CD4-positive, CD25-positive, alpha-beta regulatory T cell (primary cell): ENCODE measurements at regions not wholly inside any gene's neighbourhood (a gene's known extent, or its start where the extent isn't known, plus 50 kb on each side); places are given as distances from the start of the nearest gene placed in this dataset.

Experiments used
- ATAC-seq, 2 donors: fragments of 150-1000 bp; cut with Tn5 transposase; one replicate each; pipeline ENCODE4 v1.10.0; 2021; ENCODE audit warnings: low read depth in 2 of 2, moderate number of reproducible peaks in 2 of 2, moderate library complexity in 1 of 2
- DNase-seq, 3 donors: peaks; one replicate each; pipeline versions ENCODE4 v3.0.0 to v3.0.0-alpha.2; 2012 to 2022; ENCODE audit warnings: mixed read lengths in 1 of 3
- H3K27ac ChIP-seq: one replicate; pipeline ENCODE4 v1.7.0; 2013; ENCODE audit warnings: mild to moderate bottlenecking, low read length; ENCODE audit not compliant: insufficient read depth, poor library complexity, severe bottlenecking
- H3K27me3 ChIP-seq: one replicate; pipeline ENCODE4 v1.7.0; 2013; ENCODE audit warnings: low read length; ENCODE audit not compliant: control insufficient read depth, insufficient read depth
- H3K36me3 ChIP-seq: one replicate; pipeline ENCODE4 v1.7.0; 2013; ENCODE audit warnings: mild to moderate bottlenecking, low read length, moderate library complexity; ENCODE audit not compliant: control insufficient read depth, insufficient read depth
- H3K4me1 ChIP-seq: 2 replicates; pipeline ENCODE4 v1.7.0; 2013; ENCODE audit warnings: mild to moderate bottlenecking, low read length; ENCODE audit not compliant: insufficient read depth, control insufficient read depth, poor library complexity, severe bottlenecking
- H3K4me3 ChIP-seq: one replicate; pipeline ENCODE4 v1.7.0; 2013; ENCODE audit warnings: low read depth, mild to moderate bottlenecking, low read length, moderate library complexity
- H3K9me3 ChIP-seq, 2 experiments: 1 replicate in 1 of 2; 2 replicates in 1 of 2; pipeline ENCODE4 v1.7.0; 2013; ENCODE audit warnings: low read length in 2 of 2, mild to moderate bottlenecking in 1 of 2, moderate library complexity in 1 of 2; ENCODE audit not compliant: control insufficient read depth in 2 of 2
- H3K27ac Mint-ChIP-seq, 3 donors: one replicate each; pipeline ENCODE4 v1.8.0; 2020 to 2022; ENCODE audit warnings: mild to moderate bottlenecking in 3 of 3, mixed read lengths in 3 of 3, moderate library complexity in 2 of 3
- H3K27me3 Mint-ChIP-seq: one replicate; pipeline ENCODE4 v1.8.0; 2022; ENCODE audit warnings: mild to moderate bottlenecking, mixed read lengths
- H3K36me3 Mint-ChIP-seq: one replicate; pipeline ENCODE4 v1.8.0; 2020; ENCODE audit warnings: mixed read lengths
- H3K4me1 Mint-ChIP-seq, 4 donors: one replicate each; pipeline ENCODE4 v1.8.0; 2020 to 2022; ENCODE audit warnings: mixed read lengths in 4 of 4, mild to moderate bottlenecking in 1 of 4
- H3K4me3 Mint-ChIP-seq, 4 donors: one replicate each; pipeline ENCODE4 v1.8.0; 2020 to 2022; ENCODE audit warnings: mild to moderate bottlenecking in 4 of 4, mixed read lengths in 4 of 4, moderate library complexity in 3 of 4
- H3K9me3 Mint-ChIP-seq, 7 donors: one replicate each; pipeline ENCODE4 v1.8.0; 2020 to 2022; ENCODE audit warnings: mixed read lengths in 7 of 7, mild to moderate bottlenecking in 3 of 7, moderate library complexity in 2 of 7

- Mint-ChIP-seq H3K27ac (no peak overlapping the region), H3K36me3 (no peaks in the 10 kb centered on the region), H3K9me3 (no peaks in the 10 kb centered on the region), H3K4me1 (peaks cover 0 to 10% (median 2%) of the 10 kb centered on the region in 4 donors), H3K4me3 (no peak overlapping the region), H3K27me3 (no peaks in the 10 kb centered on the region)
- no peak for DNase-seq
- H3K27ac ChIP-seq: no peak overlapping the region
- no peaks in the 10 kb centered on the region for H3K9me3 ChIP-seq
- H3K36me3 ChIP-seq: no peaks in the 10 kb centered on the region
- H3K4me3 ChIP-seq: no peak overlapping the region
- H3K27me3 ChIP-seq: no peaks in the 10 kb centered on the region
- ATAC-seq: no peak
- peaks cover 4% of the 10 kb centered on the region for H3K4me1 ChIP-seq
Measured at GRCh38 chr6:118736440-118736839, 85.0 kb upstream of the CEP85L start.

- peak overlapping the region in 1 of 3 donors; percentile 74 for H3K27ac Mint-ChIP-seq
- H3K4me3 Mint-ChIP-seq: no peak overlapping the region
- no peaks in the 10 kb centered on the region for H3K27me3 Mint-ChIP-seq
- no peak overlapping the region for H3K4me3 ChIP-seq
- peaks cover 0 to 10% (median 1%) of the 10 kb centered on the region in 4 donors for H3K4me1 Mint-ChIP-seq
- H3K9me3 Mint-ChIP-seq: no peaks in the 10 kb centered on the region
- no peaks in the 10 kb centered on the region for H3K36me3 Mint-ChIP-seq
- DNase-seq (no peak), ATAC-seq (no peak)
- peaks cover 4% of the 10 kb centered on the region for H3K4me1 ChIP-seq
- H3K27ac ChIP-seq: no peak overlapping the region
- H3K9me3 ChIP-seq: no peaks in the 10 kb centered on the region
- no peaks in the 10 kb centered on the region for H3K36me3 ChIP-seq
- no peaks in the 10 kb centered on the region for H3K27me3 ChIP-seq
Measured at GRCh38 chr6:118735320-118735719, 83.9 kb upstream of the CEP85L start.

- peak overlapping the region in 2 of 4 donors; percentile 46 to 71 for H3K4me3 Mint-ChIP-seq
- DNase-seq: peak; percentile 16 to 53 (median 26)
- H3K9me3 ChIP-seq: no peaks in the 10 kb centered on the region
Measured at GRCh38 chr6:118725944-118726343, 74.6 kb upstream of the CEP85L start.

GRCh38 chr6:118724211-118724610, 72.8 kb upstream of the CEP85L start:
- H3K27me3 Mint-ChIP-seq: peaks cover 8% of the 10 kb centered on the region
- Histone ChIP-seq H3K27me3 (no peaks in the 10 kb centered on the region), H3K9me3 (no peaks in the 10 kb centered on the region), H3K27ac (no peak overlapping the region), H3K4me1 (peaks cover 28% of the 10 kb centered on the region), H3K36me3 (no peaks in the 10 kb centered on the region), H3K4me3 (peak overlapping the region; percentile 53)
- H3K36me3 Mint-ChIP-seq: no peaks in the 10 kb centered on the region
- ATAC-seq: peak; percentile 35 to 58
- peak overlapping the region in 3 of 4 donors; percentile 2 to 66 (median 33) for H3K4me3 Mint-ChIP-seq
- peak in 2 of 3 donors; percentile 28 to 34 for DNase-seq
- H3K4me1 Mint-ChIP-seq: peaks cover 26 to 67% (median 35%) of the 10 kb centered on the region in 4 donors
- H3K27ac Mint-ChIP-seq: peak overlapping the region in 2 of 3 donors; percentile 67 to 82
- no peaks in the 10 kb centered on the region for H3K9me3 Mint-ChIP-seq

More at GRCh38 chr6:118725944-118726343, 74.6 kb upstream of the CEP85L start:
- Histone ChIP-seq H3K36me3 (no peaks in the 10 kb centered on the region), H3K4me3 (peak overlapping the region; percentile 37), H3K27ac (no peak overlapping the region), H3K4me1 (peaks cover 17% of the 10 kb centered on the region), H3K27me3 (no peaks in the 10 kb centered on the region)
- H3K4me1 Mint-ChIP-seq: peaks cover 18 to 50% (median 22%) of the 10 kb centered on the region in 4 donors
- no peaks in the 10 kb centered on the region for H3K36me3 Mint-ChIP-seq
- peak overlapping the region; percentile 37 to 71 (median 67) for H3K27ac Mint-ChIP-seq
- H3K9me3 Mint-ChIP-seq: no peaks in the 10 kb centered on the region
- ATAC-seq: peak; percentile 79 to 84
- peaks cover 8% of the 10 kb centered on the region for H3K27me3 Mint-ChIP-seq

- Histone ChIP-seq H3K4me3 (no peak overlapping the region), H3K4me1 (peaks cover 30% of the 10 kb centered on the region), H3K9me3 (no peaks in the 10 kb centered on the region), H3K27ac (no peak overlapping the region), H3K36me3 (no peaks in the 10 kb centered on the region), H3K27me3 (no peaks in the 10 kb centered on the region)
- Mint-ChIP-seq H3K9me3 (no peaks in the 10 kb centered on the region), H3K36me3 (no peaks in the 10 kb centered on the region), H3K27ac (peak overlapping the region in 2 of 3 donors; percentile 28 to 67), H3K4me3 (no peak overlapping the region), H3K4me1 (peaks cover 27 to 75% (median 37%) of the 10 kb centered on the region in 4 donors), H3K27me3 (no peaks in the 10 kb centered on the region)
- ATAC-seq (no peak), DNase-seq (no peak)
Measured at GRCh38 chr6:118722829-118723813, 71.7 kb upstream of the CEP85L start.

GRCh38 chr6:118720125-118720473, 68.7 kb upstream of the CEP85L start:
- Histone ChIP-seq H3K9me3 (no peaks in the 10 kb centered on the region), H3K27ac (peak overlapping the region; percentile 48), H3K27me3 (no peaks in the 10 kb centered on the region), H3K36me3 (no peaks in the 10 kb centered on the region), H3K4me3 (no peak overlapping the region), H3K4me1 (peaks cover 21% of the 10 kb centered on the region)
- DNase-seq (no peak), ATAC-seq (no peak)
- peak overlapping the region in 3 of 4 donors; percentile 47 to 66 (median 60) for H3K4me3 Mint-ChIP-seq
- no peaks in the 10 kb centered on the region for H3K9me3 Mint-ChIP-seq
- H3K27me3 Mint-ChIP-seq: no peaks in the 10 kb centered on the region
- H3K27ac Mint-ChIP-seq: peak overlapping the region; percentile 67 to 96 (median 93)
- peaks cover 21 to 62% (median 31%) of the 10 kb centered on the region in 4 donors for H3K4me1 Mint-ChIP-seq
- no peaks in the 10 kb centered on the region for H3K36me3 Mint-ChIP-seq

- peak overlapping the region; percentile 67 to 95 (median 90) for H3K27ac Mint-ChIP-seq
- peak in 2 of 3 donors; percentile 51 to 53 for DNase-seq
- no peaks in the 10 kb centered on the region for H3K9me3 ChIP-seq
- peak; percentile 62 to 64 for ATAC-seq
- peak overlapping the region; percentile 48 for H3K27ac ChIP-seq
- H3K27me3 ChIP-seq: no peaks in the 10 kb centered on the region
- peaks cover 21% of the 10 kb centered on the region for H3K4me1 ChIP-seq
- no peaks in the 10 kb centered on the region for H3K27me3 Mint-ChIP-seq
- no peaks in the 10 kb centered on the region for H3K36me3 Mint-ChIP-seq
- H3K36me3 ChIP-seq: no peaks in the 10 kb centered on the region
- peaks cover 20 to 61% (median 29%) of the 10 kb centered on the region in 4 donors for H3K4me1 Mint-ChIP-seq
- peak overlapping the region in 3 of 4 donors; percentile 36 to 66 (median 59) for H3K4me3 Mint-ChIP-seq
- H3K9me3 Mint-ChIP-seq: no peaks in the 10 kb centered on the region
- peak overlapping the region; percentile 6 for H3K4me3 ChIP-seq
Measured at GRCh38 chr6:118719351-118720124, 68.1 kb upstream of the CEP85L start.
